PC-9 (cell line): ENCODE measurements at regions not wholly inside any gene's neighbourhood (a gene's known extent, or its start where the extent isn't known, plus 50 kb on each side); places are given as distances from the start of the nearest gene placed in this dataset.

Source experiments
- CTCF ChIP-seq: fragments of 200-600 bp; sonication (generic); conservative IDR thresholded peaks from 2 replicates; pipeline ENCODE4 v1.6.1; 2017; ENCODE audit warnings: mixed run types, antibody characterized with exemption, mild to moderate bottlenecking, moderate library complexity
- EZH2 ChIP-seq: fragments of 200-600 bp; sonication (generic); IDR thresholded peaks from 2 replicates; pipeline ENCODE4 v1.8.0; 2017; ENCODE audit warnings: antibody characterized with exemption, low read depth

GRCh38 chr12:23431006-23431405 lies 518.5 kb downstream of the SOX5 start:
- TF ChIP-seq CTCF = no peak
- TF ChIP-seq EZH2 = no peak
